ENCODE measurements at regions not wholly inside any gene's neighbourhood (a gene's known extent, or its start where the extent isn't known, plus 50 kb on each side); places are given as distances from the start of the nearest gene placed in this dataset.
"Not testable (repeated sequence)": the region's sequence is repeated elsewhere in the genome, so short reads cannot be mapped to it uniquely, and the experiment has no call there.

GRCh38 chr6:28683945-28684538 is 158.4 kb downstream of the GPX5 start:
- ATAC-seq (ENCODE audit: low FRiP score) (no peak), DNase-seq (ENCODE audit: low spot score) (no peak)
- TF ChIP-seq CTCF (IDR thresholded peaks at IDR 0.05): no peak

GRCh38 chr6:28685960-28686359 is 160.3 kb downstream of the GPX5 start:
- DNase-seq (ENCODE audit: low spot score); ATAC-seq (ENCODE audit: low FRiP score): not testable (repeated sequence)

- ATAC-seq (ENCODE audit: low FRiP score): not testable (repeated sequence)
- peak; percentile 40 for DNase-seq (ENCODE audit: low spot score)
- TF ChIP-seq CTCF (IDR thresholded peaks at IDR 0.05): peak in 2 of 3 donors; percentile 16 to 20
These were observed 160.9 kb downstream of the GPX5 start for GRCh38 chr6:28686446-28687027.

GRCh38 chr6:28687309-28687981 is 161.8 kb downstream of the GPX5 start:
- not testable (repeated sequence) for DNase-seq (ENCODE audit: low spot score); ATAC-seq (ENCODE audit: low FRiP score)

GRCh38 chr6:28691991-28692390 is 166.3 kb downstream of the GPX5 start:
- ATAC-seq (ENCODE audit: low FRiP score); DNase-seq (ENCODE audit: low spot score): not testable (repeated sequence)

GRCh38 chr6:28693033-28693750 is 167.5 kb downstream of the GPX5 start:
- no peak for TF ChIP-seq CTCF (IDR thresholded peaks at IDR 0.05)
- no peak for DNase-seq (ENCODE audit: low spot score)
- ATAC-seq (ENCODE audit: low FRiP score): no peak

- ATAC-seq (ENCODE audit: low FRiP score) (no peak), DNase-seq (ENCODE audit: low spot score) (no peak)
- no peak for TF ChIP-seq CTCF (IDR thresholded peaks at IDR 0.05)
These were observed 168.2 kb downstream of the GPX5 start for GRCh38 chr6:28693751-28694443.

- DNase-seq (ENCODE audit: low spot score): no peak
- TF ChIP-seq CTCF (IDR thresholded peaks at IDR 0.05): no peak
- no peak for ATAC-seq (ENCODE audit: low FRiP score)
These were observed 170.0 kb downstream of the GPX5 start for GRCh38 chr6:28695715-28696114.
